ENCODE measurements at regions not wholly inside any gene's neighbourhood (a gene's known extent, or its start where the extent isn't known, plus 50 kb on each side); places are given as distances from the start of the nearest gene placed in this dataset.

DNA sequence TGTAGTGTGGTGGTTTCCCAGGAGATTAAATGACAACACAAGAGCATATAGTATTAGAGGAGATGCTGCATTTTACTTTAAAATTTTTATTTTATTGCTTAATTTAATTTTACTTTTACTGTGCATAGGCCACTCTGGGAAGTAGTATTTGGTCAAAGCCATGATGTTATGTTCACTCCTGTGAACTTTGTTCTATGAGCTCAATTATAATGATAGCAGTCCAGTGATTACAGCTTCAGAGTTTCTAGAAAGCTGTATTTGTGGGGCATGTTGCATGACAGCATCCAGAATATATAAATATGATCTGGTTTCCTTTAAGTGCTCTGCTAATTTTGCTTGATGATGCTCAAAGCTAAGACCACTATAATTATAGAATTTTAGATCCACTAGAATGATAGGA, 338.6 kb downstream of the NSUN3 start:
- no peaks in the 10 kb centered on the region for H3K23me2 ChIP-seq (ENCODE audit: low read depth, low read length)
- H3K4me3 ChIP-seq (ENCODE audit: extremely low read depth in 1 of 4, insufficient read depth in 2 of 4, low read depth in 3 of 4, low read length in 4 of 4) = no peak overlapping the region
- FAIRE-seq (no peak), DNase-seq (ENCODE audit: low read depth in 1 of 2, low spot score in 2 of 2) (no peak)
- no peaks in the 10 kb centered on the region for H3K36me3 ChIP-seq (ENCODE audit: control insufficient read depth in 2 of 4, insufficient read depth in 4 of 4, low read length in 3 of 4)
- ChIA-PET CTCF (ENCODE audit: partially characterized antibody) (interaction anchor here (0.7 kb wide), 1 partner anchor 66 kb away, joined by 4 read pairs; no protein-coding TSS in a partner anchor), POLR2A (ENCODE audit: partially characterized antibody) (no interaction called here)
- no peak overlapping the region for H3K4ac ChIP-seq (replicated peaks; ENCODE audit: insufficient read length, low read depth, low read length)
- no peak overlapping the region for H2BK15ac ChIP-seq (ENCODE audit: low read length)
- H3K79me2 ChIP-seq (ENCODE audit: control insufficient read depth in 1 of 2, insufficient read depth in 2 of 2, low read length in 2 of 2) = no peaks in the 10 kb centered on the region
- H2BK20ac ChIP-seq (ENCODE audit: low read length) = no peak overlapping the region
- H3K18ac ChIP-seq (ENCODE audit: extremely low read depth, low read length) = no peak overlapping the region
- H2BK5ac ChIP-seq (ENCODE audit: low read depth, low read length) = no peak overlapping the region
- no peak overlapping the region for H4K8ac ChIP-seq (ENCODE audit: extremely low read depth, insufficient read depth, low read length)
- no peak overlapping the region for H3K23ac ChIP-seq (ENCODE audit: insufficient read length)
- H3K4me2 ChIP-seq (ENCODE audit: insufficient read depth in 1 of 2, low read depth in 2 of 2, low read length in 2 of 2) = no peak overlapping the region
- H2AK5ac ChIP-seq (ENCODE audit: low read depth, low read length) = no peak overlapping the region
- H3K4me1 ChIP-seq (replicated peaks in 1 of 4; ENCODE audit: control insufficient read depth in 3 of 4, insufficient read depth in 4 of 4, low read length in 3 of 4) = no peaks in the 10 kb centered on the region
- no peak for TF ChIP-seq GTF2F1 (IDR thresholded peaks at IDR 0.05; ENCODE audit: borderline replicate concordance, low read depth, low read length)
- TF ChIP-seq SIRT6 (IDR thresholded peaks at IDR 0.05; ENCODE audit: low read length) = no peak
- no peak for TF ChIP-seq CHD2 (IDR thresholded peaks at IDR 0.05; ENCODE audit: low read length)
- no peak for TF ChIP-seq ZNF274 (IDR thresholded peaks at IDR 0.05; ENCODE audit: borderline replicate concordance, extremely low read depth, low read length)
- TF ChIP-seq GABPA (IDR thresholded peaks at IDR 0.05; ENCODE audit: borderline replicate concordance, insufficient read depth, low read length) = no peak
- no peak for TF ChIP-seq RBBP5 (IDR thresholded peaks at IDR 0.05; ENCODE audit: borderline replicate concordance, low read depth, low read length)
- TF ChIP-seq BCL11A (IDR thresholded peaks at IDR 0.05; ENCODE audit: low read depth in 2 of 2, low read length in 2 of 2) = no peak
- no peak for TF ChIP-seq HDAC6 (IDR thresholded peaks at IDR 0.05; ENCODE audit: low read depth, low read length)
- TF ChIP-seq RFX5 (IDR thresholded peaks at IDR 0.05; ENCODE audit: borderline replicate concordance, low read depth, low read length) = no peak
- no peak for TF ChIP-seq SP2 (IDR thresholded peaks at IDR 0.05; ENCODE audit: low read length)
- TF ChIP-seq RXRA (IDR thresholded peaks at IDR 0.05; ENCODE audit: insufficient read depth, low read depth, low read length) = no peak
- TF ChIP-seq POLR2AphosphoS5 (IDR thresholded peaks at IDR 0.05; ENCODE audit: low read depth, low read length) = no peak
- no peak for TF ChIP-seq SP1 (IDR thresholded peaks at IDR 0.05; ENCODE audit: low read depth, low read length)
- TF ChIP-seq, protein P1, sequence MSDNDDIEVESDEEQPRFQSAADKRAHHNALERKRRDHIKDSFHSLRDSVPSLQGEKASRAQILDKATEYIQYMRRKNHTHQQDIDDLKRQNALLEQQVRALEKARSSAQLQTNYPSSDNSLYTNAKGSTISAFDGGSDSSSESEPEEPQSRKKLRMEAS (IDR thresholded peaks at IDR 0.05) = no peak
- TF ChIP-seq, protein P2, sequence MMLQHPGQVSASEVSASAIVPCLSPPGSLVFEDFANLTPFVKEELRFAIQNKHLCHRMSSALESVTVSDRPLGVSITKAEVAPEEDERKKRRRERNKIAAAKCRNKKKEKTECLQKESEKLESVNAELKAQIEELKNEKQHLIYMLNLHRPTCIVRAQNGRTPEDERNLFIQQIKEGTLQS (IDR thresholded peaks at IDR 0.05; ENCODE audit: insufficient read depth, low read depth, low read length) = no peak
- no peak overlapping the region for H2BK120ac ChIP-seq (replicated peaks; ENCODE audit: low read depth, low read length)
- H3K79me1 ChIP-seq (ENCODE audit: low read depth, low read length) = no peaks in the 10 kb centered on the region
- H3K56ac ChIP-seq (replicated peaks; ENCODE audit: insufficient read length, low read depth, low read length) = no peak overlapping the region
- H3K14ac ChIP-seq (ENCODE audit: insufficient read length) = no peak overlapping the region
- no peak overlapping the region for H3K27ac ChIP-seq (ENCODE audit: low read depth, low read length)
- no peak overlapping the region for H4K91ac ChIP-seq (replicated peaks; ENCODE audit: insufficient read length, low read length)
- H4K20me1 ChIP-seq (replicated peaks in 1 of 2; ENCODE audit: control insufficient read depth in 1 of 2, insufficient read depth in 2 of 2, low read length in 2 of 2) = no peaks in the 10 kb centered on the region
- H3K9me3 ChIP-seq (ENCODE audit: insufficient read depth in 2 of 2, low read depth in 1 of 2, low read length in 1 of 2) = no peaks in the 10 kb centered on the region
- H2AFZ ChIP-seq (ENCODE audit: low read length) = no peak overlapping the region
- H3K27me3 ChIP-seq (replicated peaks in 1 of 4; ENCODE audit: control insufficient read depth in 3 of 4, extremely low read depth in 1 of 4, insufficient read depth in 3 of 4, low read length in 3 of 4) = no peaks in the 10 kb centered on the region
- no peak overlapping the region for H2BK12ac ChIP-seq (ENCODE audit: low read depth, low read length)
- H3K9ac ChIP-seq (replicated peaks in 1 of 4; ENCODE audit: extremely low read depth in 1 of 4, low read depth in 3 of 4, low read length in 3 of 4) = no peak overlapping the region
- no peak overlapping the region for H4K5ac ChIP-seq (ENCODE audit: insufficient read length, low read depth, low read length)

All from H1 (cell line).